ENCODE measurements at regions not wholly inside any gene's neighbourhood (a gene's known extent, or its start where the extent isn't known, plus 50 kb on each side); places are given as distances from the start of the nearest gene placed in this dataset.

GRCh38 chr4:180116840-180117239, 2126.4 kb upstream of the TENM3 start:
- DNase-seq (ENCODE audit: low read depth in 2 of 2), result no peak

- no peak for DNase-seq (ENCODE audit: low read depth in 2 of 2)
Measured at GRCh38 chr4:180120068-180120467, 2123.1 kb upstream of the TENM3 start.

GRCh38 chr4:180134091-180134866, 2108.9 kb upstream of the TENM3 start:
- DNase-seq (ENCODE audit: low read depth in 2 of 2), result no peak

GRCh38 chr4:180141734-180142133, 2101.5 kb upstream of the TENM3 start:
- no peak for DNase-seq (ENCODE audit: low read depth in 2 of 2)

- DNase-seq (ENCODE audit: low read depth in 2 of 2), result no peak
Measured at GRCh38 chr4:180148737-180149136, 2094.5 kb upstream of the TENM3 start.

GRCh38 chr4:180150818-180151217, 2092.4 kb upstream of the TENM3 start:
- no peak for DNase-seq (ENCODE audit: low read depth in 2 of 2)

- no peak for DNase-seq (ENCODE audit: low read depth in 2 of 2)
Measured at GRCh38 chr4:180152831-180153230, 2090.4 kb upstream of the TENM3 start.

GRCh38 chr4:180153587-180153986, 2089.6 kb upstream of the TENM3 start:
- no peak for DNase-seq (ENCODE audit: low read depth in 2 of 2)

- no peak for DNase-seq (ENCODE audit: low read depth in 2 of 2)
Measured at GRCh38 chr4:180156684-180157083, 2086.5 kb upstream of the TENM3 start.

- no peak for DNase-seq (ENCODE audit: low read depth in 2 of 2)
Measured at GRCh38 chr4:180160195-180160983, 2082.8 kb upstream of the TENM3 start.

- no peak for DNase-seq (ENCODE audit: low read depth in 2 of 2)
Measured at GRCh38 chr4:180164799-180165198, 2078.4 kb upstream of the TENM3 start.

- no peak for DNase-seq (ENCODE audit: low read depth in 2 of 2)
Measured at GRCh38 chr4:180169394-180169793, 2073.8 kb upstream of the TENM3 start.

- no peak for DNase-seq (ENCODE audit: low read depth in 2 of 2)
Measured at GRCh38 chr4:180169966-180170365, 2073.2 kb upstream of the TENM3 start.

GRCh38 chr4:180179146-180179545, 2064.1 kb upstream of the TENM3 start:
- no peak for DNase-seq (ENCODE audit: low read depth in 2 of 2)

GRCh38 chr4:180189666-180190065, 2053.5 kb upstream of the TENM3 start:
- DNase-seq (ENCODE audit: low read depth in 2 of 2), result no peak

GRCh38 chr4:180190382-180190781, 2052.8 kb upstream of the TENM3 start:
- DNase-seq (ENCODE audit: low read depth in 2 of 2), result no peak

GRCh38 chr4:180197471-180197870, 2045.7 kb upstream of the TENM3 start:
- DNase-seq (ENCODE audit: low read depth in 2 of 2), result no peak

- no peak for DNase-seq (ENCODE audit: low read depth in 2 of 2)
Measured at GRCh38 chr4:180203349-180203748, 2039.9 kb upstream of the TENM3 start.

GRCh38 chr4:180205276-180205675, 2037.9 kb upstream of the TENM3 start:
- DNase-seq (ENCODE audit: low read depth in 2 of 2), result no peak

GRCh38 chr4:180207921-180208320, 2035.3 kb upstream of the TENM3 start:
- no peak for DNase-seq (ENCODE audit: low read depth in 2 of 2)

- no peak for DNase-seq (ENCODE audit: low read depth in 2 of 2)
Measured at GRCh38 chr4:180217070-180217469, 2026.1 kb upstream of the TENM3 start.

GRCh38 chr4:180219080-180219479, 2024.1 kb upstream of the TENM3 start:
- no peak for DNase-seq (ENCODE audit: low read depth in 2 of 2)

- DNase-seq (ENCODE audit: low read depth in 2 of 2), result no peak
Measured at GRCh38 chr4:180225977-180226376, 2017.2 kb upstream of the TENM3 start.

Measured in stimulated activated CD4-positive, alpha-beta T cell treated with anti-CD3 and anti-CD28 coated beads, Interleukin-1b, Interleukin-23, amount 100 ng/mL, for 4 hours (primary cell).